ENCODE measurements at regions not wholly inside any gene's neighbourhood (a gene's known extent, or its start where the extent isn't known, plus 50 kb on each side); places are given as distances from the start of the nearest gene placed in this dataset.

DNA sequence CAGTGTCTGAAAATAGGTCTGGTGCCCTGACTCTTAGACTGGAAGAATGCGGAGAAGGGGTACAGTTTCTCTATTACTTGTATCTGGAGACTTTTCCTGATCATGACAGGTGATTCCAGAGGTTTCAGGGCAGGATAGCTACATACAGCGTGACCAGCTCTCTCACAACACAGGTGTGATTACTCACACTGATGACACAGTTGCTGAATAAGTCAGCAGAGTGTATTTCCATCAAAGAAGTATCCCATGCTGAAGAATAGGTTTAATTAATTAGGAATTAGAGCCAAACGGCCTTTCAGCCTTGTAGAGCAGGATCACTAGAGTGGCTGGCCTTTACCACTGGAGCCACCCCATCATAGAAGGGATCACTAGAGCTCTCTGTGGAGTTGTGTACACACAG, 298.6 kb downstream of the LMX1A start:
- Mint-ChIP-seq H3K36me3 (ENCODE audit: low read depth) (no peaks in the 10 kb centered on the region), H3K27me3 (ENCODE audit: low read depth) (no peaks in the 10 kb centered on the region), H3K9me3 (no peaks in the 10 kb centered on the region), H3K4me3 (no peak overlapping the region), H3K4me1 (peaks cover 14% of the 10 kb centered on the region), H3K27ac (no peak overlapping the region)
- TF ChIP-seq CTCF (IDR thresholded peaks at IDR 0.05; ENCODE audit: unreplicated experiment in 3 of 3), result no peak

DNA sequence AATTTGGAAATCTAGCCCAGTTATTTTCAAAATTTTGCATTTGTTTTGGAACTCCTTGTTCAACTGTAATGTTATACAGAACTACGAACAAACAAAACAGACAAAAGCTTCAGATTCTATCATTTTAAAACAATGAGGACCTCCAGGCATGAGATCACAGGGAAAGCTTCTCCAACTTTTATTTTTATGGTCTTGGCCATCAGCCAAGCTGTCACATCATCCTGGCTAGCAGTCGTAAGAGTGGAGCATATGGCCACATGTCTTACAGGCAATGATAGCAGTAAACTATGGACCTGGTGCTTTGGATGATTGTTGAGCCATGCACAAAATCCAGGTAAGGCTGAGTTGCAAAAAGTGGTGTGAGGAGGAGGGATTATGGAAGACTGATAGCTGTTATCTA, 299.6 kb downstream of the LMX1A start:
- no peak for TF ChIP-seq CTCF (IDR thresholded peaks at IDR 0.05; ENCODE audit: unreplicated experiment in 3 of 3)
- peaks cover 20% of the 10 kb centered on the region for H3K4me1 Mint-ChIP-seq
- no peaks in the 10 kb centered on the region for H3K27me3 Mint-ChIP-seq (ENCODE audit: low read depth)
- H3K9me3 Mint-ChIP-seq, result no peaks in the 10 kb centered on the region
- no peak overlapping the region for H3K4me3 Mint-ChIP-seq
- H3K27ac Mint-ChIP-seq, result peak overlapping the region in 1 of 3 experiments; percentile 5
- H3K36me3 Mint-ChIP-seq (ENCODE audit: low read depth), result no peaks in the 10 kb centered on the region

- no peak for TF ChIP-seq CTCF (IDR thresholded peaks at IDR 0.05; ENCODE audit: unreplicated experiment in 3 of 3)
- Mint-ChIP-seq H3K36me3 (ENCODE audit: low read depth) (no peaks in the 10 kb centered on the region), H3K4me1 (peaks cover 21% of the 10 kb centered on the region), H3K4me3 (no peak overlapping the region), H3K27ac (no peak overlapping the region), H3K9me3 (no peaks in the 10 kb centered on the region), H3K27me3 (ENCODE audit: low read depth) (no peaks in the 10 kb centered on the region)
These were observed 300.9 kb downstream of the LMX1A start for GRCh38 chr1:165055581-165055980.

- no peaks in the 10 kb centered on the region for H3K27me3 Mint-ChIP-seq (ENCODE audit: low read depth)
- H3K4me3 Mint-ChIP-seq, result no peak overlapping the region
- no peak for TF ChIP-seq CTCF (IDR thresholded peaks at IDR 0.05; ENCODE audit: unreplicated experiment in 3 of 3)
- H3K27ac Mint-ChIP-seq, result no peak overlapping the region
- no peaks in the 10 kb centered on the region for H3K36me3 Mint-ChIP-seq (ENCODE audit: low read depth)
- peaks cover 29% of the 10 kb centered on the region for H3K4me1 Mint-ChIP-seq
- H3K9me3 Mint-ChIP-seq, result no peaks in the 10 kb centered on the region
These were observed 301.9 kb downstream of the LMX1A start for GRCh38 chr1:165054627-165055026.

GRCh38 chr1:165053351-165053750, 303.2 kb downstream of the LMX1A start:
- H3K27me3 Mint-ChIP-seq (ENCODE audit: low read depth), result no peaks in the 10 kb centered on the region
- no peaks in the 10 kb centered on the region for H3K36me3 Mint-ChIP-seq (ENCODE audit: low read depth)
- no peak overlapping the region for H3K4me3 Mint-ChIP-seq
- no peaks in the 10 kb centered on the region for H3K9me3 Mint-ChIP-seq
- TF ChIP-seq CTCF (IDR thresholded peaks at IDR 0.05; ENCODE audit: unreplicated experiment in 3 of 3), result no peak
- peak overlapping the region; percentile 5 to 30 (median 28) for H3K27ac Mint-ChIP-seq
- peaks cover 29% of the 10 kb centered on the region for H3K4me1 Mint-ChIP-seq

- Mint-ChIP-seq H3K27me3 (ENCODE audit: low read depth) (no peaks in the 10 kb centered on the region), H3K27ac (peak overlapping the region; percentile 5 to 30 (median 28)), H3K9me3 (no peaks in the 10 kb centered on the region), H3K4me1 (peaks cover 32% of the 10 kb centered on the region), H3K4me3 (no peak overlapping the region), H3K36me3 (ENCODE audit: low read depth) (no peaks in the 10 kb centered on the region)
- no peak for TF ChIP-seq CTCF (IDR thresholded peaks at IDR 0.05; ENCODE audit: unreplicated experiment in 3 of 3)
These were observed 303.6 kb downstream of the LMX1A start for GRCh38 chr1:165052936-165053335.
